Smooth muscle cell (in vitro differentiated cells): ENCODE measurements at regions not wholly inside any gene's neighbourhood (a gene's known extent, or its start where the extent isn't known, plus 50 kb on each side); places are given as distances from the start of the nearest gene placed in this dataset.

ENCODE experiments used
- DNase-seq: peaks from one replicate; lab custom pipeline; 2025; ENCODE audit not compliant: unreplicated experiment; lab: John Stamatoyannopoulos, UW
- H2AFZ ChIP-seq: fragments of 200-600 bp; sonication (generic); 2 replicates; pipeline ENCODE4 v1.6.0; 2016; ENCODE audit warnings: antibody characterized with exemption, low read depth, mild to moderate bottlenecking
- H3F3A ChIP-seq: fragments of 200-600 bp; sonication (generic); 2 replicates; pipeline ENCODE4 v1.6.0; 2017; ENCODE audit warnings: antibody characterized with exemption, low read depth
- H3K27ac ChIP-seq: fragments of 200-600 bp; sonication (generic); 2 replicates; pipeline ENCODE4 v1.5.1; 2016; ENCODE audit warnings: low read depth, mild to moderate bottlenecking
- H3K27me3 ChIP-seq: fragments of 200-600 bp; sonication (generic); 2 replicates; pipeline ENCODE4 v1.6.1; 2016; ENCODE audit warnings: low read depth, mild to moderate bottlenecking
- H3K36me3 ChIP-seq: fragments of 200-600 bp; sonication (generic); 2 replicates; pipeline ENCODE4 v1.5.1; 2016; ENCODE audit warnings: low read depth
- H3K4me1 ChIP-seq: fragments of 200-600 bp; sonication (generic); 2 replicates; pipeline ENCODE4 v1.5.1; 2016; ENCODE audit warnings: low read depth
- H3K4me2 ChIP-seq: fragments of 200-600 bp; sonication (generic); 2 replicates; pipeline ENCODE4 v1.6.0; 2016; ENCODE audit warnings: mild to moderate bottlenecking
- H3K4me3 ChIP-seq: fragments of 200-600 bp; sonication (generic); 2 replicates; pipeline ENCODE4 v1.5.1; 2016; ENCODE audit warnings: mild to moderate bottlenecking
- H3K79me2 ChIP-seq: fragments of 200-600 bp; sonication (generic); 2 replicates; pipeline ENCODE4 v1.6.0; 2016; ENCODE audit warnings: low read depth, mild to moderate bottlenecking
- H3K9ac ChIP-seq: fragments of 200-600 bp; sonication (generic); 2 replicates; pipeline ENCODE4 v1.6.0; 2016; ENCODE audit warnings: low read depth
- H3K9me3 ChIP-seq: fragments of 200-600 bp; sonication (generic); replicated peaks from 2 replicates; pipeline ENCODE4 v1.5.1; 2016; ENCODE audit warnings: low read depth
- H4K20me1 ChIP-seq: fragments of 200-600 bp; sonication (generic); 2 replicates; pipeline ENCODE4 v1.6.0; 2016; ENCODE audit warnings: low read depth
- WGBS: methylation state at CpG from one replicate; pipeline ENCODE4 v1.1.7; 2016; ENCODE audit warnings: low lambda C conversion rate; 5-methylcytosine and 5-hydroxymethylcytosine counted together
- TF ChIP-seq, protein P1 (sequence below): fragments of 200-600 bp; sonication (generic); IDR thresholded peaks from 2 replicates; pipeline ENCODE4 v1.5.1; 2017; ENCODE audit warnings: borderline replicate concordance, mild to moderate bottlenecking, antibody characterized with exemption; ENCODE audit not compliant: insufficient read depth, poor library complexity, severe bottlenecking

GRCh38 chr9:12290166-12290869, 402.9 kb upstream of the TYRP1 start:
- no peaks in the 10 kb centered on the region for H3K4me1 ChIP-seq
- no peak overlapping the region for H3K4me3 ChIP-seq
- no peak overlapping the region for H3K4me2 ChIP-seq
- H3K36me3 ChIP-seq, result no peaks in the 10 kb centered on the region
- H3K27ac ChIP-seq, result no peak overlapping the region
- no peaks in the 10 kb centered on the region for H3F3A ChIP-seq
- no peaks in the 10 kb centered on the region for H3K27me3 ChIP-seq
- WGBS, result 97% methylated on average over 3 of the region's 3 CpGs
- H3K9ac ChIP-seq, result no peak overlapping the region
- H3K79me2 ChIP-seq, result no peaks in the 10 kb centered on the region
- no peak for DNase-seq
- H4K20me1 ChIP-seq, result no peaks in the 10 kb centered on the region
- TF ChIP-seq, protein P1, sequence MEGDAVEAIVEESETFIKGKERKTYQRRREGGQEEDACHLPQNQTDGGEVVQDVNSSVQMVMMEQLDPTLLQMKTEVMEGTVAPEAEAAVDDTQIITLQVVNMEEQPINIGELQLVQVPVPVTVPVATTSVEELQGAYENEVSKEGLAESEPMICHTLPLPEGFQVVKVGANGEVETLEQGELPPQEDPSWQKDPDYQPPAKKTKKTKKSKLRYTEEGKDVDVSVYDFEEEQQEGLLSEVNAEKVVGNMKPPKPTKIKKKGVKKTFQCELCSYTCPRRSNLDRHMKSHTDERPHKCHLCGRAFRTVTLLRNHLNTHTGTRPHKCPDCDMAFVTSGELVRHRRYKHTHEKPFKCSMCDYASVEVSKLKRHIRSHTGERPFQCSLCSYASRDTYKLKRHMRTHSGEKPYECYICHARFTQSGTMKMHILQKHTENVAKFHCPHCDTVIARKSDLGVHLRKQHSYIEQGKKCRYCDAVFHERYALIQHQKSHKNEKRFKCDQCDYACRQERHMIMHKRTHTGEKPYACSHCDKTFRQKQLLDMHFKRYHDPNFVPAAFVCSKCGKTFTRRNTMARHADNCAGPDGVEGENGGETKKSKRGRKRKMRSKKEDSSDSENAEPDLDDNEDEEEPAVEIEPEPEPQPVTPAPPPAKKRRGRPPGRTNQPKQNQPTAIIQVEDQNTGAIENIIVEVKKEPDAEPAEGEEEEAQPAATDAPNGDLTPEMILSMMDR, result no peak
- no peaks in the 10 kb centered on the region for H3K9me3 ChIP-seq
- H2AFZ ChIP-seq, result no peak overlapping the region

- H3K9ac ChIP-seq, result no peak overlapping the region
- WGBS, result 100% methylated on average over 1 of the region's 1 CpG
- H3K4me3 ChIP-seq, result no peak overlapping the region
- no peak for DNase-seq
- H3K27ac ChIP-seq, result no peak overlapping the region
- TF ChIP-seq, protein P1, result no peak
- no peaks in the 10 kb centered on the region for H3F3A ChIP-seq
- H2AFZ ChIP-seq, result no peak overlapping the region
- no peaks in the 10 kb centered on the region for H3K27me3 ChIP-seq
- no peaks in the 10 kb centered on the region for H3K9me3 ChIP-seq
- H3K4me1 ChIP-seq, result no peaks in the 10 kb centered on the region
- no peaks in the 10 kb centered on the region for H3K36me3 ChIP-seq
- no peaks in the 10 kb centered on the region for H3K79me2 ChIP-seq
- H4K20me1 ChIP-seq, result no peaks in the 10 kb centered on the region
- no peak overlapping the region for H3K4me2 ChIP-seq
These were observed 388.0 kb upstream of the TYRP1 start for GRCh38 chr9:12305211-12305610.

DNA sequence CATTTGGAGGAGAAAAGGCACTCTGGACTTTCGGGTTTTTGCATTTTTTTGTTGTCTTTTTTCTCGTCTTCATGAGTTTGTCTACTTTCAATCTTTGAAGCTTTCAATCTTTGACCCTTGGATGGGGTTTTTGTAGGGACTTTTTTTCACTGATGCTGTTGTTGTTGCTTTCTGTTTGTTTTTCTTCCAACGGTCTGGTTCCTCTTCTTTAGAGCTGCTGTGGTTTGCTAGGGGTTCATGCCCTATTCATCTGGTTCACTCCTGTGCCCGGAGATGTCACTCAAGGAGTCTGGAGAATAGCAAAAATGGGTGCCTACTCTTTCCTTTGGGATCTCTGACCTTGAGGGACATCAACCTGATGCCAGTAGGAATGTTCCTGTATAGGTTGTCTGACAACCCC, 378.6 kb upstream of the TYRP1 start:
- WGBS, result 92% methylated on average over 4 of the region's 4 CpGs
- Histone ChIP-seq H3K27ac (no peak overlapping the region), H3F3A (no peaks in the 10 kb centered on the region), H4K20me1 (no peaks in the 10 kb centered on the region), H3K27me3 (no peaks in the 10 kb centered on the region), H3K4me2 (no peak overlapping the region), H3K79me2 (no peaks in the 10 kb centered on the region), H3K4me3 (no peak overlapping the region), H2AFZ (no peak overlapping the region), H3K36me3 (no peaks in the 10 kb centered on the region), H3K9me3 (no peaks in the 10 kb centered on the region), H3K4me1 (no peaks in the 10 kb centered on the region), H3K9ac (no peak overlapping the region)
- TF ChIP-seq, protein P1, result no peak
- no peak for DNase-seq
